ENCODE measurements at regions not wholly inside any gene's neighbourhood (a gene's known extent, or its start where the extent isn't known, plus 50 kb on each side); places are given as distances from the start of the nearest gene placed in this dataset.

DNA sequence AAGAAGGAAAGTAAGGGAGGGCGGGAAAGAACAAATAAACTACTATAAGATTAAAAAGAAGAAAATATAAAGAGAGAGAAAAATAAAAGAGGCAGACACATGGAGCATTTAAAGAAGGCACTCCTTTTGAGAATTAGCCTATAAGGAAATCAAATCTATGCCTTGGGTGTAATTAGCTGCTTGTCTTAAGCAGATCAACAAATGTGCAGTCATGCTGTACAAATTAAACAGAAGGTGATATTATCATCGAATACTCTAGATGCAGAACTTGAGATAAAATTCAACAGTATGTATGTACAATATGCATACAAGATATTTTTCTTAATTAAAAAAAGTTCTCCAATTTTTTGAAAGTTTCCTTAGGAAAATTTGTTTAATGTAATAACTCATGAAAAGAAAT is 623.0 kb upstream of the CHORDC1 start:
- Histone ChIP-seq H2BK20ac (ENCODE audit: low read depth, low read length) (no peak overlapping the region), H2BK15ac (ENCODE audit: low read depth, low read length) (no peak overlapping the region), H4K5ac (ENCODE audit: low read depth, low read length) (no peak overlapping the region), H2BK120ac (ENCODE audit: low read depth, low read length) (no peak overlapping the region), H3K18ac (ENCODE audit: low read depth, low read length) (no peak overlapping the region), H2AK9ac (replicated peaks; ENCODE audit: low read depth, low read length, poor library complexity) (no peak overlapping the region), H2AFZ (replicated peaks; ENCODE audit: low read length, poor library complexity) (no peak overlapping the region), H3K4ac (ENCODE audit: low read depth, low read length) (no peak overlapping the region), H3K27me3 (ENCODE audit: control insufficient read depth, insufficient read depth, low read length) (no peaks in the 10 kb centered on the region), H3K36me3 (ENCODE audit: control insufficient read depth, insufficient read depth, low read length) (no peaks in the 10 kb centered on the region), H3K79me1 (ENCODE audit: low read depth in 1 of 2, low read length in 2 of 2) (no peaks in the 10 kb centered on the region), H3K14ac (replicated peaks; ENCODE audit: low read depth, low read length) (no peak overlapping the region), H2AK5ac (ENCODE audit: low read depth, low read length) (no peak overlapping the region), H3K27ac (ENCODE audit: insufficient read depth, low read length) (no peak overlapping the region), H2BK5ac (ENCODE audit: low read depth, low read length, poor library complexity, severe bottlenecking) (no peak overlapping the region), H3K9me1 (ENCODE audit: insufficient read depth, low read length) (no peaks in the 10 kb centered on the region), H3K4me2 (ENCODE audit: low read depth, low read length) (no peak overlapping the region), H4K20me1 (ENCODE audit: insufficient read depth, low read length) (no peaks in the 10 kb centered on the region), H3K9ac (ENCODE audit: low read depth, low read length) (no peak overlapping the region), H3K4me1 (ENCODE audit: control insufficient read depth, insufficient read depth, low read length) (no peaks in the 10 kb centered on the region), H4K91ac (ENCODE audit: insufficient read depth, low read depth, low read length) (no peak overlapping the region), H3K9me3 (ENCODE audit: control insufficient read depth, insufficient read depth, low read length) (peaks cover 2% of the 10 kb centered on the region; the same call in 1 of the 2 replicates), H3K56ac (ENCODE audit: extremely low read depth, insufficient read depth, low read length) (no peak overlapping the region), H4K8ac (ENCODE audit: low read depth in 2 of 2, low read length in 2 of 2) (no peak overlapping the region), H3K4me3 (ENCODE audit: insufficient read depth, low read depth, low read length) (no peak overlapping the region), H3K23ac (ENCODE audit: low read depth, low read length) (no peak overlapping the region)
- dilution Hi-C loops (cut with HindIII; ENCODE audit: low sequenced_read_pairs, unreplicated experiment) = no loop called here
- intact Hi-C loops (cut with micrococcal nuclease) = no loop called here
- no TSS peak for BruUV-seq (replicated peaks)
- DNase-seq (no peak), ATAC-seq (ENCODE audit: low read depth) (no peak)
- POLR2A ChIA-PET (ENCODE audit: unreplicated experiment) = no interaction called here
- TF ChIP-seq FOS (IDR thresholded peaks at IDR 0.05; ENCODE audit: low read depth, low read length) (no peak), NFE2L2 (IDR thresholded peaks at IDR 0.05; ENCODE audit: low read depth, low read length) (no peak), MAFK (IDR thresholded peaks at IDR 0.05; ENCODE audit: low read depth, low read length) (no peak), CHD1 (IDR thresholded peaks at IDR 0.05; ENCODE audit: low read depth, low read length) (no peak), RAD21 (IDR thresholded peaks at IDR 0.05; ENCODE audit: low read length) (no peak), CTCF (conservative IDR thresholded peaks at IDR 0.05; ENCODE audit: low read depth, low read length) (no peak), BHLHE40 (IDR thresholded peaks at IDR 0.05; ENCODE audit: low read depth, low read length) (no peak), CEBPB (IDR thresholded peaks at IDR 0.05; ENCODE audit: low read depth, low read length) (no peak), RCOR1 (IDR thresholded peaks at IDR 0.05; ENCODE audit: insufficient replicate concordance, low read length) (no peak), POLR2A (IDR thresholded peaks at IDR 0.05; ENCODE audit: low read depth, low read length) (no peak), ELK1 (IDR thresholded peaks at IDR 0.05; ENCODE audit: borderline replicate concordance, low read depth, low read length) (no peak), SMC3 (IDR thresholded peaks at IDR 0.05; ENCODE audit: low read depth, low read length) (no peak), MXI1 (IDR thresholded peaks at IDR 0.05; ENCODE audit: borderline replicate concordance, low read depth, low read length) (no peak), MAZ (IDR thresholded peaks at IDR 0.05; ENCODE audit: borderline replicate concordance, low read depth, low read length) (no peak), RFX5 (IDR thresholded peaks at IDR 0.05; ENCODE audit: low read depth, low read length) (no peak)
- in situ Hi-C loops (cut with MboI; ENCODE audit: low sequenced_read_pairs) = no loop called here
- CTCF ChIA-PET = no interaction called here
- no CpG with 5 or more reads among the region's 2 CpGs for WGBS, 2 experiments (ENCODE audit: extremely low coverage in 2 of 2, insufficient read length in 1 of 2)

Data from IMR-90 (cell line).